GM18505 (cell line): ENCODE measurements at regions not wholly inside any gene's neighbourhood (a gene's known extent, or its start where the extent isn't known, plus 50 kb on each side); places are given as distances from the start of the nearest gene placed in this dataset.

Experiments
- ATAC-seq: cut with Tn5 transposase; IDR thresholded peaks from one replicate; pipeline ENCODE4 v1.9.1; 2021; ENCODE audit not compliant: unreplicated experiment
- POLR2A ChIP-seq: IDR thresholded peaks from 4 replicates; pipeline ENCODE4 v1.6.1; 2011; ENCODE audit warnings: borderline replicate concordance; ENCODE audit not compliant: insufficient read depth, insufficient read length; ENCODE audit errors: extremely low read depth

GRCh38 chr4:110998320-110998719 lies 375.4 kb upstream of the PITX2 start:
- no peak for TF ChIP-seq POLR2A
- no peak for ATAC-seq

GRCh38 chr4:111011458-111011857 lies 388.6 kb upstream of the PITX2 start:
- no peak for ATAC-seq
- no peak for TF ChIP-seq POLR2A

- TF ChIP-seq POLR2A: no peak
- ATAC-seq: no peak
These were observed 391.0 kb upstream of the PITX2 start for GRCh38 chr4:111013846-111014245.

- no peak for ATAC-seq
These were observed 391.7 kb upstream of the PITX2 start for GRCh38 chr4:111014537-111014936.

GRCh38 chr4:111016416-111016815 lies 393.5 kb upstream of the PITX2 start:
- ATAC-seq: no peak

More at GRCh38 chr4:111014537-111014936, 391.7 kb upstream of the PITX2 start:
- no peak for TF ChIP-seq POLR2A

DNA sequence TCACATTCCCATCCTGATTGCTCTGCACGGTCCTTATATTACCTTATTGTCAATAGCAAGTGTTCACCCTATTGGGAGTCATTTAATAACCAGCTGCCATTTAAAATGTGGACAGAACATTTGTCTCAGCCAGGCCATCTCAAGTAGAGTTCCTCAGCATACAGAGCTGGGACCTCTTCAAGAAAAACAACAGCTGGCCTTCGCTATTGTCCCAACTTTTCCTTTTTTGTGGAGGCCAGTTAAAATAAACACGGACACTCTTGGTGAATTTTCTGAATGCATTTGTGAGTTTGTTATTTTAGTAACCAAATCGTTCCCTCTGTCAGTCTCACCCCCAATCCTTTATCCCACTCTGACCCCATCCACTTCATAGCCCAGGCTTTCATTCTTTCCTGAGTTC lies 395.3 kb upstream of the PITX2 start:
- no peak for ATAC-seq
- no peak for TF ChIP-seq POLR2A

More at GRCh38 chr4:111016416-111016815, 393.5 kb upstream of the PITX2 start:
- TF ChIP-seq POLR2A: no peak

GRCh38 chr4:111020476-111020875 lies 397.6 kb upstream of the PITX2 start:
- no peak for ATAC-seq
- TF ChIP-seq POLR2A: no peak

DNA sequence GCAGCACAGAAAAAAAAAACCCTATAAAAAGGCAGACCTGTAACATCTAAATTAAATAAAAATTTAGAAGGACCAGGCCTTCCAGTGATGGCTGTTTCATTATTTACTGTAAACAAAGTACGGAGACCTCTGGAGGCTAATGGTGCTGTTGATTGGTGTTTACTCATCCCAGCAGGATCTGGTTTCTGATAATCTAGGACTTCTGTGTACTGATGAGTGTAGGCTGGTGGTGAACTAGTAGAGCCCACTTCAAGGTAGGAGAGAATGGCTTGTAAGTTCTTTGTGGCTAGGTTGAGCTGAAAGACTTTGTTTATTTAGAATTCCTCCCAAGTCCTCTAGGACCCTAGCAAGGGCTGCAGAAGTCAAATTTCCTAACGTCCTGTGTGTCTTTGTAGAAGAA lies 398.1 kb upstream of the PITX2 start:
- ATAC-seq: no peak
- no peak for TF ChIP-seq POLR2A

GRCh38 chr4:111022758-111023157 lies 399.9 kb upstream of the PITX2 start:
- no peak for ATAC-seq
- TF ChIP-seq POLR2A: no peak

- ATAC-seq: no peak
- TF ChIP-seq POLR2A: no peak
These were observed 404.6 kb upstream of the PITX2 start for GRCh38 chr4:111027526-111027925.

DNA sequence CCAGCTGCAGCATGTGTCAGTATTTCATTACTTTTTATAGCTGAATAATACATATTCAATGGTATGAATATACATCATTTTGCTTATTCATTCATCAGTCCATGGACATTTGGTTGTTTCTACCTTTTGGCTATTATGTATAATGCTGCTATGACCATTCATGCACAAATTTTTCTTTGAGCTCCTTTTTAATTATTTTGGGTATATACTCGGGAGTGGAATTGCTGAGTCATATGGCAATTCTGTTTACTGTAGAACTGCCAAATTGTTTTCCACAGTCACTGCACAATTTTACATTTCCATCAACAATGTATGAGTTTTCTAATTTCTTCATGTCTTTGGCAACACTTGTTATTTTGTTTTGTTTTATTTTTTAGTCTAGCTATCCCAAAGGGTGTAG lies 405.9 kb upstream of the PITX2 start:
- TF ChIP-seq POLR2A: no peak
- no peak for ATAC-seq

DNA sequence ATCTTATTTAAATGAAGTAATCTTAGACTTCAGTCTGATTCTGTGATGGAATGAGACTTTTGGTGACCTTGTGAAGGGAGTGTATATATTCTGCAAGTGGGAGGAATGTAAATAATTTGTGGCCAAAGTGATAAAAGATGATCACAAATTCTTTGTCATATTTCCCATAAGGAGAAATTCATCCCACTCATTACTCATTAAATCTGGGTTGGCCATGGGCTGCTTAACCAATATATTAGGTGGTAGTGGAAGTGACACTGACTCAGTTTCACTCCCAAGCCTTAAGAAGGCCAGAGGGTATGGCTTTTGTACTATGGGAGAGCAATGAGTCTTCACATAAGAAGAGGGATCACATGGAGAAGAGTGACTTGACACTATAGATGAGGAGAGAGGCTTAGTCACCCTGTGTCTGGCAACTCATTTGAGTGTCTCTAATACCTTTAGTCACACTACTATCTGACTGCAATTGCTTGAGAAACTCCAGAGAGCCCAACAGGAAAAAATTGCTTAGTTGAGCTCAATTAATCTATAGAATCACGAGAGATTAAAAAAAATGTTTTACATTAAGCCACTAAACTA lies 408.2 kb upstream of the PITX2 start:
- ATAC-seq: no peak
- no peak for TF ChIP-seq POLR2A

- TF ChIP-seq POLR2A: no peak
- no peak for ATAC-seq
These were observed 408.7 kb upstream of the PITX2 start for GRCh38 chr4:111031596-111031995.

DNA sequence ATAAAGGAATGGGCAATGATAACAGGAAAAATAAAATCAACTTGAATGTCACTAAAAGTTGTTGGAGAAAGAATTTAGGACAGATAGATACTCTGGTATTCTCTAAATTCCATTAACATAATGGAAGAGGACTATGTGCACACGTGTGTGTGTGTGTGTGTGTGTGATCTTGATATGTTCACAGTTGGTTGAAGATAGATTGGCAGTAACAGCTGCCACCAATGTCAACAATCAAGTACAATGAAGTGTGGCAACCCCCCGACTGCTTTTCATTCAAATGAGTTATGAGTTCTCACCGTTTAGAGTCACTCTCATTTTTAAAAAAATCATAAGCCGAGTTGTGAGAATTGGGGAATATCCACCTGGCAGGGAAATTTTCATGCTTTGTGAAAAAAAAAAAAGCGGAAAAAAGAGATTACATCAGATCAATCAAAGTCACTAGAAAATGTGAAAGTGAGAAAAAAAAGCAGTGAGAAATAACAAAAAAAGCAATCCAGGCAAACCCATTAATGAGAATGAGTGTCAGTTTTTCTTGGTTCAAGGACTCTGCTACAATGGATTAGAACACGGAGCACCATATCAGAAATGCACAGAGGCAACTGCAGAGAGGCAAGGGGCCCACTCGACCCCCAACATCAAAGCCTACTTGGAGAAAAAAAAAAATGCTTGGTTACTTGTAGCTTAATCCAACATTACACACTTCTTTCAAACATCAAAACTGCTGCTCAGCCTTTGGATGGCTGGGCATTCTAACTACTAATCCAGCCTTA lies 414.9 kb upstream of the PITX2 start:
- no peak for TF ChIP-seq POLR2A
- ATAC-seq: no peak
